T47D (cell line): ENCODE measurements at regions not wholly inside any gene's neighbourhood (a gene's known extent, or its start where the extent isn't known, plus 50 kb on each side); places are given as distances from the start of the nearest gene placed in this dataset.

Source experiments
- DNase-seq, 2 experiments: peaks; one replicate each; pipeline versions ENCODE4 v3.0.0 to v3.0.0-alpha.2; 2011 to 2012; ENCODE audit warnings: low read depth in 1 of 2, low spot score in 1 of 2
- JUND ChIP-seq: IDR thresholded peaks from 2 replicates; pipeline ENCODE4 v1.6.1; 2012; ENCODE audit warnings: low read depth
- in situ Hi-C: cut with HindIII; loops from 2 replicates; pipeline ENCODE4 v1.10.0; 2016; ENCODE audit warnings: low sequenced_read_pairs, low pct_unique_long_range_greater_than_20kb

- DNase-seq: no peak
- in situ Hi-C loops: no loop called here
Observed at GRCh38 chr5:17398431-17398830, 99.6 kb upstream of the TAF11L2 start.

DNA sequence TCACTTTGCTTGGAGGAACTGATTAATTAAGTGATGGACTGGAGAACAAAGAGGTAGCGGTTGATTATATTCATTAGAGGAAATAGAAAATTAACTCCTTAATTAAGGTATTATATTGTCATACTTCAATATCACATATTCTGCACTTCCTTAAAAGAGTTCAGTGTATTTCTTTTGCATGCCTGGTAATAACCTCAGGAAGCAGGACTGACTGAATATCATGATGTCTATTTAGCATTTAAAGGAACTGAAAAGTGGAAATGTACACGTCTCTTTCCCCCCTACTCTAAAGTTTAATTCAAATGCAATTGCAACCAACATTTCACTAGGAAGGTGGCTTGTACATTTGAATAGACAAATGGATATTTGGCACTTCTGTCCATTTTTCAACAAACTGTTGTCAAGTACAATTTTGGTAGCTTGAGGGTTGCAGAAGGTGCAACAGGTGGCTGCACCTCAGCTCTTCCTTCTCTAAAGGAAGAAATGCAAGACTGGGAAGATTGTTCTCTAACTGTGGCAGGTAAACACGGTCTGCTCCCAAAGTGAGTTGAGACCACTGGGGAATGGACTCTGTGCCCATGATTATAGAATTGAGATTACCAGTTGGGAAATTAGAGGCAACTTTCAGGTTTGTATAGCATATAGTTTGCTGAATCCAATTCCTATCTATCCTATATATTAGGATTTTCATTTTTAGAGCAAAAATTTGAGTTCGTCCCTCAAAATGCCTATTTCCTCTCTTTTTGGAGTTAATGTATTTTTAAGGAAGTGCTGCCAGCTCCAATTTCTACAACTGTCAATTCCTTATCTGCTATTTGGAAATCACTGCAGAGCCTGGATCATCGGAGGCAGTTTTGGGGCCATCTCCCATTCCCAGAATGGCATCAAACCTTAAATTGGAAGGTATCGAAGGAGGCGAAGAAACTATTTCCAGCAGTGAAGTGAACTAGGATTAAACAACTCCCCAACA, 98.9 kb upstream of the TAF11L2 start:
- no peak for DNase-seq
- TF ChIP-seq JUND: no peak
- in situ Hi-C loops: no loop called here

More at GRCh38 chr5:17398431-17398830, 99.6 kb upstream of the TAF11L2 start:
- TF ChIP-seq JUND: no peak

- TF ChIP-seq JUND: no peak
- in situ Hi-C loops: no loop called here
- DNase-seq: no peak
Observed at GRCh38 chr5:17399931-17400330, 98.1 kb upstream of the TAF11L2 start.

DNA sequence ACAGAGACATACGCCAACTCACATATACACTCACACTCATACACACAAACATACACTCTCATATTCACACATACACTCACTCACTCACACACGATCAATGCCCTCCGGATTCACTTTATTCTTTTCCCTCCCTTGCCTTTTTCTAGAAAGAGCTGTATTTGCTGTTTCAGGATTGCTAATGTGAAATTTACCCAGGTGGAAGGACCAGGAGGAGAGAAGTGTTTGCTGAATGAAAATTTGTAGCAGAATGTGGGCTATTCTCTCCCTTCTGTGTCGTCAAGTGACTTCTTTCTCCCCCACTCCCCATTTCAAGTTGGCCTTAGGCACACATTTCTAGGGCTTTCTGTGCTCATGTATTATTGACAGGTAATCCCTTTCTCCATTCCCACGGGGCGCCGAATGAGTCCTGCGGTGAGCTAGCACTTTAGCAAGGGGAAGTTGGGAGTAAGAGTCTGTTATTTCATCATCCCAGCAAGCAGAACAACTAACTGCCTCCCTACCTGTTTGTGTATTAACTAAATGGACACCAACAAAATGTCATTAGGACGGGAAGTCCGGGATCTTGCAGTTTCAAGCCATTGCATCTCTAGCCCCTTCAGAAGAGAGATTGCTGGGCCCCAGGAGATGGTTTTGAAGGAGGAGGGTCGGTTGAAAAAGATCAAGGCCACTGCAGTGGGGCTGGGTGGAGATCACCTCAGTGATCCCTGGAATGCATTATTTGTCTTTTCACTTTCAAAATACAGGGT, 97.1 kb upstream of the TAF11L2 start:
- TF ChIP-seq JUND: no peak
- in situ Hi-C loops: no loop called here
- no peak for DNase-seq

- no peak for DNase-seq
- in situ Hi-C loops: no loop called here
- TF ChIP-seq JUND: no peak
Observed at GRCh38 chr5:17401470-17402288, 96.4 kb upstream of the TAF11L2 start.

DNA sequence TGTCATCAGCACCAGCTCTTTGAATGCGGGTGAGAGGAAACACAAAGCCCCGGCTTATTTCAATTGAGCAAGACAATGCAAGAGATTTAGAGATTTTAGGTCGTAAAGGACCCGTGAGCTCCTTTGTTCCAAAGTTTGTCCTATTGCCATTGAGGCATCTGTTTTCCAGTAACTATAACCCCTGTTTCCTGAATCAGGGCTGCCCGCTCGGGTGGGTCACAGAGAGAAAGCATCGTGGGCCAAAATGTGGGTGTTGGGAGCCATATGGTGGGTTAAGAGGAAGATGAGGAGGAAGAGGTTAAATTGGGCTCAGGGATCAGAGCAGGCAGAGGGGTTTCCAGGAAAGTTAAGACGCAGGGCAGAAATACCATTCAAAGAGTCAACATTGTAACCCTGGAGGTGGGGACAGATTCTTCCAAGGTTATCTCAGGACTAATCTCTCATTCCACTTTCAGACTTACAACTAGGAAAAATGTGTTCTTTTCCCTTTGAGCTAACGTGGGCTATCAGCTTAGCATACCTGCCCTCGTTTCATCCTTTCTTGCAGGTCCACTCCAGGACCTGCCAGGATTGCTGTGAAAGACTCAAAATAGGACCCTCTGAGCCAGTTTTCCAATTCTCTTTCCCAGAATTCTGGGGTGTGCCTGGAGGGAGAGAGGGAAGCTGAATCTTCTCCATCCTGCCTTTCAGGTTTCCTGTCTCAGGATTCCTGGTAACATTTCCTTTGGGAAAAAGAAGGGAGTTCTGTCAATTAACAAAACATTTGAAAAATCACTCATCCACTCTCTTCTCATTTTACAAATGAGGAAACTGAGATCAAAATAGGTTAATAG, 95.5 kb upstream of the TAF11L2 start:
- no peak for DNase-seq
- no peak for TF ChIP-seq JUND

GRCh38 chr5:17403695-17404490, 94.1 kb upstream of the TAF11L2 start:
- TF ChIP-seq JUND: no peak
- DNase-seq: no peak
- in situ Hi-C loops: no loop called here

More for the DNA sequence above, 95.5 kb upstream of the TAF11L2 start:
- in situ Hi-C loops: no loop called here

DNA sequence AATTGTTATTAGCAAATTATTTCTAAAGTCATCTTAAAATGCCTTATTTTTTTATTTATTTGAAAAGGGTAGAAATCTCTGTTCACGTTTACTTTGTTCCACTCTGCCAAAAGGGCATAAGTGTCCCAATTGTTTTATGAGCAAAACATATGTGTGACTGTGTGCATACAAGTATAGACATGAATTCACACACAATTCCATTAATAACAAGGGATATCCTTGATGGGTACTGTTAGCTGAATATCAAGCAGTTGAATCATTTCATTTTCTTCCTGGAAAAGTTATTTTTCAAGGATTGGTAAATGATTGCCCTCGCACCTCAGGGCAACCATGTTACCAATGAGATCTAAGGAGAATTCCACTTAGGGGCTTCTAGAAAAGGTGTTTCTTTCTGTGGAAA, 92.1 kb upstream of the TAF11L2 start:
- no peak for TF ChIP-seq JUND
- in situ Hi-C loops: no loop called here
- DNase-seq: no peak

- no peak for DNase-seq
- no peak for TF ChIP-seq JUND
- in situ Hi-C loops: no loop called here
Observed at GRCh38 chr5:17406423-17406838, 91.6 kb upstream of the TAF11L2 start.

GRCh38 chr5:17411436-17412402, 86.3 kb upstream of the TAF11L2 start:
- no peak for DNase-seq

More at GRCh38 chr5:17411436-17412402, 86.3 kb upstream of the TAF11L2 start:
- no peak for TF ChIP-seq JUND
- in situ Hi-C loops: no loop called here
